IPS-18a (cell line): ENCODE measurements at regions not wholly inside any gene's neighbourhood (a gene's known extent, or its start where the extent isn't known, plus 50 kb on each side); places are given as distances from the start of the nearest gene placed in this dataset.

Experiments used
- H3K27ac ChIP-seq: one replicate; pipeline ENCODE4 v1.5.1; 2013; ENCODE audit warnings: low read length
- H3K27me3 ChIP-seq: one replicate; pipeline ENCODE4 v1.6.1; 2013; ENCODE audit warnings: mild to moderate bottlenecking, low read length; ENCODE audit not compliant: control insufficient read depth, insufficient read depth
- H3K36me3 ChIP-seq: one replicate; pipeline ENCODE4 v1.6.1; 2013; ENCODE audit warnings: low read depth, low read length; ENCODE audit not compliant: control insufficient read depth
- H3K4me1 ChIP-seq: one replicate; pipeline ENCODE4 v1.6.1; 2013; ENCODE audit warnings: low read depth, low read length; ENCODE audit not compliant: control insufficient read depth
- H3K4me3 ChIP-seq: one replicate; pipeline ENCODE4 v1.5.1; 2013; ENCODE audit warnings: low read length
- H3K9ac ChIP-seq: one replicate; pipeline ENCODE4 v1.6.1; 2013; ENCODE audit warnings: mild to moderate bottlenecking, low read length, moderate library complexity
- H3K9me3 ChIP-seq: one replicate; pipeline ENCODE4 v1.6.1; 2013; ENCODE audit warnings: low read depth, low read length; ENCODE audit not compliant: control insufficient read depth

GRCh38 chr4:24032371-24032989, 142.6 kb upstream of the PPARGC1A start:
- Histone ChIP-seq H3K9me3 (no peaks in the 10 kb centered on the region), H3K4me3 (no peak overlapping the region), H3K4me1 (no peaks in the 10 kb centered on the region), H3K27ac (no peak overlapping the region), H3K9ac (no peak overlapping the region), H3K36me3 (no peaks in the 10 kb centered on the region), H3K27me3 (no peaks in the 10 kb centered on the region)

DNA sequence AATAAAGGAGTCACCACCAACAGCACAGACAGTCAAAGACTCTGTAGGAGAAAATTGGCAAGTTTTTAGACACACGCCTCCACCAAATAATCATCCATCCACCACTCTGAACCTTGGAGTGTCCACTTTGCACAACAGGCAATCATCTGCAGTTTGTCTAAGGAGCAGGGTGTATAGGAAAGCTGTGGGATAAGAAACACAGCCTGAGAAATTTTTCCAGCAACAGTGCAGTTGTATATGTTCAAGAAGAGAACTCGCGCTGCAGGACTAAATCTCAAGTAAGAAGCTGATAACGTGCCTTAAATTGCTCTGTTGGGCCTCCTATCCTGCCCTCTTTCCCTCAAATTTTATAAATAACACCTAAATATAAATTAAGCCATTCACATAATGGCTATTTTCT, 136.7 kb upstream of the PPARGC1A start:
- Histone ChIP-seq H3K4me3 (no peak overlapping the region), H3K4me1 (no peaks in the 10 kb centered on the region), H3K27ac (no peak overlapping the region), H3K9ac (no peak overlapping the region), H3K36me3 (no peaks in the 10 kb centered on the region), H3K27me3 (no peaks in the 10 kb centered on the region), H3K9me3 (no peaks in the 10 kb centered on the region)

DNA sequence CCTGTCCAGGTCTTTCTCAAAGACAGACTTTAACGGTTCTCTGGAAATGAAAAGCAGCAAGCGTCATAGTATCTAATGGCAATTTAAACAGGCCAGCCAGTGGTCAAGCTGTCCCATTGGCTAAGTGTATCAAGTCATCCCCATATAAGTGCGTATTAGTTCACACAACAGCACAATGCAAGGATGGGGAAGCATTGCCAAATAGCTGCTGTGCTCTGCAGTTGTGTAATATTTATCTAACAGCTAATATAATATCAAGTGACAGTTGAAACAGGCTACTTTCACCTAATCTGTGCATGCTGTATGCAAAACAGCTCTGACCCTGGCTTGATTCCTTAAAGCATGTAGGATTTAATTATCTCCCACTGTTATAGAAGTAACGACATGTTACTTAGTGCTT, 134.8 kb upstream of the PPARGC1A start:
- Histone ChIP-seq H3K27ac (no peak overlapping the region), H3K4me1 (no peaks in the 10 kb centered on the region), H3K9ac (no peak overlapping the region)

GRCh38 chr4:24024157-24024556, 134.3 kb upstream of the PPARGC1A start:
- no peaks in the 10 kb centered on the region for H3K36me3 ChIP-seq
- H3K9ac ChIP-seq = no peak overlapping the region
- no peak overlapping the region for H3K4me3 ChIP-seq
- no peaks in the 10 kb centered on the region for H3K9me3 ChIP-seq
- H3K4me1 ChIP-seq = no peaks in the 10 kb centered on the region
- no peaks in the 10 kb centered on the region for H3K27me3 ChIP-seq
- H3K27ac ChIP-seq = no peak overlapping the region

More for the DNA sequence above, 134.8 kb upstream of the PPARGC1A start:
- Histone ChIP-seq H3K9me3 (no peaks in the 10 kb centered on the region), H3K27me3 (no peaks in the 10 kb centered on the region), H3K36me3 (no peaks in the 10 kb centered on the region), H3K4me3 (no peak overlapping the region)

DNA sequence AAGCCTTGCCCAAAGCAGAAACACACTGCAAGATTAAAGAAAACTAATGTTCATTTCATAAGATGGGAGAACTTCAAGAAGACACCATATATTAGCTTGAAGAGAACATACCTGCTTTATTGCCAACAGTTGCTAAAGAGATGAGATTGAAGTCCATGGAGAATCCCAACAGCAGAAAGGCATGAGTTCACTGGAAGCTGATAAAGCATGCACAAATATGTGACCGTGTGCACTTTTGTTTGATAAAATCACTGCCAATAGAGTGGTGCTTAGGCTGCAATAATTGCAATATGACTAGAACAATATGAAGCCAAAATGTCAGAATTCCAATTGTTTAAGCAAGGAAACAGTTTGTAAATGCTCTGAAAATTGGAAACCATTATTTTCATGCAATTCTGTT, 125.9 kb upstream of the PPARGC1A start:
- peaks cover 8% of the 10 kb centered on the region for H3K4me1 ChIP-seq
- no peaks in the 10 kb centered on the region for H3K36me3 ChIP-seq
- H3K4me3 ChIP-seq = no peak overlapping the region
- no peaks in the 10 kb centered on the region for H3K27me3 ChIP-seq
- H3K27ac ChIP-seq = no peak overlapping the region
- H3K9me3 ChIP-seq = no peaks in the 10 kb centered on the region
- H3K9ac ChIP-seq = no peak overlapping the region

DNA sequence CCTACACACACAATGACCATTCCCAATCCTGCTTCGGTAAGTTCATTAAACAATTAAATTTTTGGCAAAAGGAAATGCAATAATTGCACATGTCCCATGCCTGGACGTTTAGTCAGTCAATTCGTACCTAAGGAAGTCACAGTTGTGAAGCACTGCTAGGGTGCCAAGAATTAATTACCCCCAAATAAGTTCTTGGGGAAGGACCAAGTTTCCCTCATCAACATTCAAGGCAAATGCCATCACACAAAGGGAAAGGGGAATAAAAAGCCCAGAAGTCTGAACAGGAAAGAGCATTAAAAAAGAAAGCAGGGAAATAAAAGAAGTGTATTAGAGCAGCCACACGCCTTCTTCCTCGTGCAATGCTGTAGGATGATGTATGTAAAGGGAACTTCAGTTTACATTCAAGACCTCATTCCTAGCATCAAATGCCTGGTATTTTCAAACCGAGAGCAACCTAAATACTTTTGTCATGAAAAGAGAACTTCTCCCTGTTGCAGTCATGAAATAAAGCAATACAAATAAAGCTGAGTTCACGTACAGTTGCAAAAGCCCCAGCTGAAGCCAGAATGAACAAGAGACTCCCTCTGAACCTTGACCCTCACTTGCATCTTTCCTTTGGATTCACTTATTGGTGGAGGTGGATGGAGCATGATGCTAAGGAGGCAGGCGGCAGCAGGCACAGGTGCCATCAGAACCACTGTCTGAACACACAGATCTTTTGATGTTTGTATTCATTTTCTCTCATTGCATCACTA, 124.0 kb upstream of the PPARGC1A start:
- Histone ChIP-seq H3K9me3 (no peaks in the 10 kb centered on the region), H3K9ac (no peak overlapping the region), H3K36me3 (no peaks in the 10 kb centered on the region), H3K27me3 (no peaks in the 10 kb centered on the region), H3K4me3 (no peak overlapping the region), H3K27ac (no peak overlapping the region), H3K4me1 (peaks cover 16% of the 10 kb centered on the region)

DNA sequence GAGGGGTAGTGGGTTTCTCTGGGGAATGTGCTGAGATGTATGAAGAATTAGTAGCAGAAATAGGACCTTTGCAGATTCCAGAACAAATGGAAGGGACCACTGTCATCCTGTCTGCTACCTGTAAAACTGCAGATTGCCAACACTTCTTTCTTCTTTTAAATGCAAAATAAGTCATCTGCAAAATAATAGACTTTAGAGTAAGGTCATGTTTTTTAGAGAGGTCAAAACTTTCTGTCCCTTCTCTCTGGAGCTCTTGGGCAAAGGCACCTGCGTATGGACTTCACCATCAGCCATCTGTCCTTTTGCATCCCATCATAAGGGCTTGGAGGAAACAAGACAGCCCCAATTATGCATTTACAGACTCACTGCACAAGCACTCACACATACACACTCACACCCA, 121.1 kb upstream of the PPARGC1A start:
- H3K36me3 ChIP-seq = no peaks in the 10 kb centered on the region
- no peak overlapping the region for H3K9ac ChIP-seq
- H3K27ac ChIP-seq = no peak overlapping the region
- H3K4me1 ChIP-seq = peaks cover 16% of the 10 kb centered on the region
- H3K27me3 ChIP-seq = no peaks in the 10 kb centered on the region
- H3K4me3 ChIP-seq = peak overlapping the region; percentile 4
- H3K9me3 ChIP-seq = no peaks in the 10 kb centered on the region

DNA sequence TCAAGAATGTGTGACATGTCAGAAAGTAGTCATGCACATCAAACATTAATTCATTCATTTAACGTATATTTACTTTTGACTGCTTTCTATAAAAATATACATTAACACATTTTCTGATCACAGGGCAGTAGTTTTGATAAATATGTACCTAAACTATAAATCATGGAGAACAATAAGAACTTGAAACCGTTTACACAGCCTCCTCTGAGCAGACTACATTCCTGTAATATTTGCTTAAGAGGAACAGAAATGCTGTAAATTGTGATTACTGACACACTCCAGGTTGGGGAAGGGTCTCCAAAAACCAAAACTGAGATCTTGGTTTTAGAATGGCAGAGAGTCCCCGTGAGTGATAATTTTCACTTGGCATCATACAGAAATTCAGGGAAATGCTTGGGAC, 120.7 kb upstream of the PPARGC1A start:
- Histone ChIP-seq H3K9ac (no peak overlapping the region), H3K36me3 (no peaks in the 10 kb centered on the region), H3K27ac (no peak overlapping the region), H3K27me3 (no peaks in the 10 kb centered on the region), H3K9me3 (no peaks in the 10 kb centered on the region), H3K4me1 (peaks cover 16% of the 10 kb centered on the region), H3K4me3 (no peak overlapping the region)

DNA sequence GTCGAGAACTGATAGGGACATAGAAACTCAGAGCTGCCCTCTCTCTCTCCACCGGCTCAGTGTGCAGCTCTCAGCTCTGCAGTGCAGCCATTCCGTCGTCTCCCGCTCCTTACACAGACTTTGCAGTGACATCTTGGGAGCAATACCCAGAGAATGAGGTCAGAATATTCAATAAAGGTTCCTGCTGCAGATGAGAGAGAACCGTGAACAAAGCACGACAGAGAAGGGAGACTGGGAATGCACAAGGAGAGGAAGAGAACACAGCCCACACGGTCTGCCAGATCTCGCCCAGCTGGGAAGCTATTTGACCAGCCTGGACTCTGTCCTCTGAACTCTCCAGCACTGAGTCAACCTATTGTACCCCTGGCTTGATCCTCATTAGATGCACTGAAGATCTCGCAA, 118.0 kb upstream of the PPARGC1A start:
- no peaks in the 10 kb centered on the region for H3K27me3 ChIP-seq
- no peak overlapping the region for H3K9ac ChIP-seq
- H3K9me3 ChIP-seq = no peaks in the 10 kb centered on the region
- H3K4me3 ChIP-seq = no peak overlapping the region
- H3K4me1 ChIP-seq = peaks cover 25% of the 10 kb centered on the region
- H3K27ac ChIP-seq = no peak overlapping the region
- H3K36me3 ChIP-seq = no peaks in the 10 kb centered on the region

DNA sequence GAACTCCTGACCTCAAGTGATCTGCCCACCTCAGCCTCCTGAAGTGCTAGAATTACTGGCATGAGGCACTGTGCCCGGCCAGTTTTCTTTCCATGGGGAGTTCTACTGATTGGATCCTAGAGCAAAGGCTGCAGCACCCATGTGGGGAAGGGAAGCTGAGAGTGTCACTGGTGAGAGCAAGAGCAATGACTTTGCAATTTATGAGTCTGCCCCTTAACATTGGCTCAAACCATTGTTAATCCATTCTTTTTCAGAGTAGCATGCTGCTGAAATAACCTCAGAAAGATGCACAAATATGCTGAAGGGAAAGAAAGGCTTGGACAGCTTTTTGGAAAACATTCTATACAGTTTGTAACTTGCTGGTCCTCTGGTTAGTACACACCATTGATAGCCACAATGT, 116.4 kb upstream of the PPARGC1A start:
- Histone ChIP-seq H3K9me3 (no peaks in the 10 kb centered on the region), H3K9ac (no peak overlapping the region), H3K27me3 (no peaks in the 10 kb centered on the region), H3K4me1 (peaks cover 29% of the 10 kb centered on the region), H3K36me3 (no peaks in the 10 kb centered on the region), H3K4me3 (no peak overlapping the region), H3K27ac (no peak overlapping the region)

GRCh38 chr4:24003926-24004325, 114.1 kb upstream of the PPARGC1A start:
- Histone ChIP-seq H3K27ac (no peak overlapping the region), H3K9me3 (no peaks in the 10 kb centered on the region), H3K36me3 (no peaks in the 10 kb centered on the region), H3K4me3 (no peak overlapping the region), H3K27me3 (no peaks in the 10 kb centered on the region), H3K9ac (no peak overlapping the region), H3K4me1 (peaks cover 16% of the 10 kb centered on the region)

DNA sequence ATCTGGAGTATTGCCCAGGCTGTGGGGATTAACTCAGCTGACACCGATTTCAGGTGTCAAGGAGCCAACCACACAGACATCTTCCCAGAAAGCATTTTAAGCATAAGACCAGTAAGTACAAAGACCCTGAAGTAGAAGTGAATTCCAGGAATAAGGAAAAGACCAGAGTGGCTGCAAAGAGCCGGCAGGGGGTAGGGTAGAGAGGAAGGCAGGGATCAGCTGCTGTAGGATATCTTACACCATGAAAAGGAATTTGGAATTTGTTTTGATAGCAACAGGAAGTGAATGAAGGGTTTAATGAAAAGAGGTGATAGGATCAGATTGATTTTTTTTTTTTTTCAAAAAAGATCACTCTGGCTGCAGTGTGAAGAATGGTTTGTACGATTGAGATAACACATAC, 113.6 kb upstream of the PPARGC1A start:
- peaks cover 16% of the 10 kb centered on the region for H3K4me1 ChIP-seq
- H3K4me3 ChIP-seq = no peak overlapping the region
- H3K9me3 ChIP-seq = no peaks in the 10 kb centered on the region
- no peaks in the 10 kb centered on the region for H3K36me3 ChIP-seq
- H3K27ac ChIP-seq = no peak overlapping the region
- no peaks in the 10 kb centered on the region for H3K27me3 ChIP-seq
- H3K9ac ChIP-seq = no peak overlapping the region
